SK-N-SH treated with all-trans-retinoic acid at 6 μM for 48 hours (cell line): ENCODE measurements at regions not wholly inside any gene's neighbourhood (a gene's known extent, or its start where the extent isn't known, plus 50 kb on each side); places are given as distances from the start of the nearest gene placed in this dataset.

Experiments used
- PATZ1 ChIP-seq: fragments of 250-450 bp; sonication (Bioruptor Pico); IDR thresholded peaks from 2 replicates; pipeline ENCODE4 v1.8.0; 2020; ENCODE audit warnings: mild to moderate bottlenecking, moderate library complexity, borderline replicate concordance
- TSHZ2 ChIP-seq: fragments of 250-450 bp; sonication (Bioruptor Pico); IDR thresholded peaks from 2 replicates; pipeline ENCODE4 v1.5.0; 2020; ENCODE audit warnings: mild to moderate bottlenecking, moderate library complexity
- ZC3H10 ChIP-seq: fragments of 250-450 bp; sonication (Bioruptor Pico); IDR thresholded peaks from 2 replicates; pipeline ENCODE4 v1.5.1; 2021; ENCODE audit warnings: mild to moderate bottlenecking, moderate library complexity
- ZFP3 ChIP-seq: fragments of 250-450 bp; sonication (Bioruptor Pico); IDR thresholded peaks from 2 replicates; pipeline ENCODE4 v1.5.0; 2020; ENCODE audit warnings: mild to moderate bottlenecking, moderate library complexity
- ZFP30 ChIP-seq: fragments of 450-650 bp; formaldehyde crosslinking; IDR thresholded peaks from 2 replicates; pipeline ENCODE4 v1.5.0; 2022; ENCODE audit warnings: mild to moderate bottlenecking, moderate library complexity
- ZNF70 ChIP-seq: fragments of 450-650 bp; formaldehyde crosslinking; IDR thresholded peaks from 2 replicates; pipeline ENCODE4 v1.5.0; 2020; ENCODE audit warnings: mild to moderate bottlenecking, moderate library complexity

GRCh38 chr7:49279891-49280290, 355.5 kb downstream of the CDC14C start:
- TF ChIP-seq TSHZ2 (no peak), PATZ1 (no peak), ZC3H10 (no peak), ZFP3 (CRISPR knock-in tag) (no peak), ZNF70 (no peak), ZFP30 (CRISPR knock-in tag) (no peak)
